MG63 (cell line): ENCODE measurements at regions not wholly inside any gene's neighbourhood (a gene's known extent, or its start where the extent isn't known, plus 50 kb on each side); places are given as distances from the start of the nearest gene placed in this dataset.
A peak's percentile ranks its signal among the peaks of the same experiment; 100 is the strongest.

Source experiments
- DNase-seq: peaks from one replicate; pipeline ENCODE4 v3.0.0-alpha.2; 2020
- H3K27me3 ChIP-seq: fragments of 250-450 bp; sonication (Bioruptor Pico); 2 replicates; pipeline ENCODE4 v1.5.1; 2020; ENCODE audit warnings: mild to moderate bottlenecking, moderate library complexity
- H3K36me3 ChIP-seq: fragments of 250-450 bp; sonication (Bioruptor Pico); 2 replicates; pipeline ENCODE4 v1.5.1; 2020; ENCODE audit warnings: mild to moderate bottlenecking, moderate library complexity
- H3K4me3 ChIP-seq: fragments of 250-450 bp; sonication (Bioruptor Pico); 2 replicates; pipeline ENCODE4 v1.5.1; 2020; ENCODE audit warnings: mild to moderate bottlenecking, moderate library complexity
- H3K9me3 ChIP-seq: fragments of 250-450 bp; sonication (Bioruptor Pico); 2 replicates; pipeline ENCODE4 v1.5.1; 2020; ENCODE audit warnings: mild to moderate bottlenecking, moderate library complexity

DNA sequence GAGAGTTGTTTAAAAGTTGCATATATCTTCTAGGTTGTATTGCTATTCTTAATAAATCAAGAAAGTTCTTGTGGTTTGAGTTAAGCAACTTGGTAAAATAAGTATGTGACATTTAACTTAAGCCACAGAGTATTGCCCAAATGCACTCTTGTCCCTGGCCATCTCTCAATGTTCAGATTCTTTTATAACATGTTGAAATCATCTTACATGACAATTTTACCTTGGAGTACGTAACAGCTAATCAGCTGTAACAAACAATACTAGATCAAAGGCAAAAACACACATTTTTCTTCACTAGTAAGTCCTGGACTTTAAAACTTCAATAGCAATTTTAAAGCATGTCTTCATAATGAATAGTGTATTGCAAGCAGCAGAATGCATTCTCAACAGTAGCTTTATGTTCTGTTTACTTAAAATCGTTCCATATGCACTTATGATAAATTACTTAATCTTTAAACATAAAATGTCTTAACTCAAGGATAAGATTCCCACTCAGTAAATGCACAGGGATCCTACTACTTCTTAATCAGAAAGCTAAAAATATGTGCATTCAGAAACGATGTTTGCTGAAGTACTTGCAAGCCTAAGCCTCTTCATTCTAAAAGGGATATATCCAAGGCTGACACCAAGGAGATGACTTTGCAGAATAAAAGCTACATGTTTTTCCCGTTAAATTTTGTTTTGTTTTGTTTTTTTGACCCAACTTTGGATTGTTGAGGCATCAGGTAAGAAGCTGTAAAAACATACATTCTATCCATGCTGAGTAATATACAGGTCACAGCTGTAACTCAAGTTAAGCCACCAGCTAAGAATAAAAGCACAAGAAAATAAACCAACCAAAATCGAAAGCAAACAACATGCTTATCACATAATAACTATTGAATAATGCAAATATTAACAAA, 86.1 kb upstream of the NFIB start:
- Histone ChIP-seq H3K36me3 (no peaks in the 10 kb centered on the region), H3K27me3 (peaks cover 13% of the 10 kb centered on the region), H3K9me3 (no peaks in the 10 kb centered on the region), H3K4me3 (no peak overlapping the region)
- DNase-seq, result no peak

GRCh38 chr9:14398473-14398872, 84.5 kb upstream of the NFIB start:
- DNase-seq, result no peak
- Histone ChIP-seq H3K36me3 (no peaks in the 10 kb centered on the region), H3K9me3 (peaks cover 14% of the 10 kb centered on the region), H3K27me3 (peaks cover 7% of the 10 kb centered on the region), H3K4me3 (no peak overlapping the region)

GRCh38 chr9:14396171-14396570, 82.2 kb upstream of the NFIB start:
- H3K4me3 ChIP-seq, result no peak overlapping the region
- no peak for DNase-seq
- H3K27me3 ChIP-seq, result no peaks in the 10 kb centered on the region
- no peaks in the 10 kb centered on the region for H3K36me3 ChIP-seq
- peaks cover 29% of the 10 kb centered on the region for H3K9me3 ChIP-seq

DNA sequence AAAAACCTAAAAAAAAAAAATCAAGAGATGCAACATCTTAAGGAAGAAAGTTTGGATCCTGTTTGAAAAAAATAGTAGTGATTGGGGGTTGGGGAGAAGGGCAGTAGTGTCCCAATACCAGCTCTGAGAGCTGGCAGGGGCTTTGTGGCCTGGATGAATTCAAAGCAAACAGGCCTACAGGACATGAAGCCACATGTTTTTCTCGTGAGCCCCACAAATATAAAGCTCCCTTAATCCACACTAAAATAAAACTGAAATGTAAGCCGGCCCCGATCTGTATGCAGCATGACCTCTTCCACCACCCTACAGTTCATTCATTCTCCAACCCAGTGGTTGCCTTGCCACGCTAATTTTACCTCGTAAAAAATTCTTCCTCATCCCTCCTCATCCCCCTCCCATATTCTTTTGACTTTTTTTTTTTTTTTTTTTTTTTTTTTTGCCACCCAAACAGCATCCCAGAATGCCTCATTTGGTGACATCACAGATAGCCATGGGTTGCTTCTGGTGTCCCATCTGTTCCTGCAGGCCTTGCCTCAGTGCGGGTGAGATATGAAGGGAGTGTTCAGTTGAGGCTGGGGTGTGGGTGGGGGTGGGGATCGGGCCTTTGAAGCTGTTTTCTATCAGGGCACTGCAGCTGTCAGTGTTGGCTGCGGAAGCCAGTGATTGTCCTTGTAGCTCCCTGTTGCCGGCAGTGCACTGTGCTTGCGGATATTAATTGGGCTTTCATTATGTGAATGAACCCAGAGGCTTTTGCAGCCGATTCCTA, 81.6 kb upstream of the NFIB start:
- no peaks in the 10 kb centered on the region for H3K27me3 ChIP-seq
- peaks cover 29% of the 10 kb centered on the region for H3K9me3 ChIP-seq
- no peaks in the 10 kb centered on the region for H3K36me3 ChIP-seq
- DNase-seq, result no peak
- H3K4me3 ChIP-seq, result no peak overlapping the region

DNA sequence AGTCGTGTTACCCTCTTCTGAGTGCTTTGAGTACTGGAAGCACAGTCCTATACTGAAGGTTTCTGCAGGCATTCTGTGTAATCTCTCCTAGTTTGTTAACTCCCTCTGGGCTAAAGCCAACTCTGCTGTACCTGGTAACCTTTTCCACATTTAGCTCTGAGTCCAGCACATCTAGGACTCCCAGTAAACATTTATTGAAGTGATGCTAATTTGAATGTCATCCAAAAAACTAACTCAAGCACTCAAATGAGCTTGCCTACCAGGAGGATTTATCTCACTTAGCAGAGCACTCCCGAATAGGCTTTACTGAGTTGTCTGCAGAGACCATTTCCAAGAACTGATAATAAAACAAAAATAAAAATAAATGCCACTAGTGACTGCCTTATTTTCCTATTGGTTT, 79.5 kb upstream of the NFIB start:
- Histone ChIP-seq H3K36me3 (no peaks in the 10 kb centered on the region), H3K27me3 (no peaks in the 10 kb centered on the region)

GRCh38 chr9:14391620-14392019, 77.7 kb upstream of the NFIB start:
- H3K9me3 ChIP-seq, result peaks cover 35% of the 10 kb centered on the region
- H3K4me3 ChIP-seq, result no peak overlapping the region
- no peaks in the 10 kb centered on the region for H3K27me3 ChIP-seq
- no peak for DNase-seq
- no peaks in the 10 kb centered on the region for H3K36me3 ChIP-seq

More for the DNA sequence above, 79.5 kb upstream of the NFIB start:
- peaks cover 35% of the 10 kb centered on the region for H3K9me3 ChIP-seq
- no peak for DNase-seq
- no peak overlapping the region for H3K4me3 ChIP-seq

DNA sequence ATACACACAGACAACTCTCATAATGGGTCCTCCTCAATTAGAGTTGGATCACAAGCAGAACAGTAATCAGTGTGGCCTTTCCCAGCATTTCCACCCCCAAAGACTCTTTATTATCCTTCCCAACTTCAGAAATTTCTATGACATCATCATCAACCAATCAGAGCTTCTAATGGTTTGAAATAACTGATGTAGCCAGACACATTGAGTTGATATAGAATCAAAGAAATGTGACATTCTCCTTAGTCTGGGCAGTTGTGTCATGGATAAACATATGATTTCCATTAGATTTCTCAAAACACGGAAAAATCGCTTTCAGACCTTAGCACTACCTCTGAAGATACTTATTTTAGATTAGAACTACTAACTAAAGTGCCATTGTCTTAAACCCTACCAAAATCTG, 75.7 kb upstream of the NFIB start:
- H3K4me3 ChIP-seq, result no peak overlapping the region
- no peaks in the 10 kb centered on the region for H3K36me3 ChIP-seq
- H3K9me3 ChIP-seq, result peaks cover 33% of the 10 kb centered on the region
- no peak for DNase-seq
- H3K27me3 ChIP-seq, result no peaks in the 10 kb centered on the region

DNA sequence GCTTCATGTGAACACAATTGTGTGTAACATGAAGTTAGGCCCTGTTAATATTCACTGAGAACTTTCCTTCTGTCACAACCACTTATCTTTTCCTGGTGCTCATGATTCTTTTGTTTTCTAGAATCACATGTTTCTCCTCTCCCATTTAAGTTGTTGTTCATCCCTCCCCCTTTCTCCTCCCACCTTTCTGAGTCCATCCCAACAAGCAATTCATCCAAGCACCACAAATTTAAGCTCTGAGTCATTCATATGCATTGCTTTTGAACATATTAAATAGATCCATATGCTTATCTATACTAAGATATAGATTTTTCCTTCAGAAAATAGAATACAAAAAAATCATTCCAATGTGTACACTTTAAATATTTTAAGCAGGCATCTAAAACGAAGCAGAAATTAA, 75.2 kb upstream of the NFIB start:
- Histone ChIP-seq H3K36me3 (no peaks in the 10 kb centered on the region), H3K4me3 (no peak overlapping the region), H3K27me3 (no peaks in the 10 kb centered on the region), H3K9me3 (peaks cover 28% of the 10 kb centered on the region)
- no peak for DNase-seq

GRCh38 chr9:14383773-14384172, 69.8 kb upstream of the NFIB start:
- Histone ChIP-seq H3K4me3 (no peak overlapping the region), H3K36me3 (no peaks in the 10 kb centered on the region), H3K9me3 (no peaks in the 10 kb centered on the region), H3K27me3 (no peaks in the 10 kb centered on the region)
- no peak for DNase-seq

- no peak overlapping the region for H3K4me3 ChIP-seq
- no peaks in the 10 kb centered on the region for H3K9me3 ChIP-seq
- H3K36me3 ChIP-seq, result no peaks in the 10 kb centered on the region
- peak; percentile 86 for DNase-seq
- no peaks in the 10 kb centered on the region for H3K27me3 ChIP-seq
Observed at GRCh38 chr9:14383294-14383693, 69.4 kb upstream of the NFIB start.

GRCh38 chr9:14380061-14380836, 66.3 kb upstream of the NFIB start:
- no peak for DNase-seq

DNA sequence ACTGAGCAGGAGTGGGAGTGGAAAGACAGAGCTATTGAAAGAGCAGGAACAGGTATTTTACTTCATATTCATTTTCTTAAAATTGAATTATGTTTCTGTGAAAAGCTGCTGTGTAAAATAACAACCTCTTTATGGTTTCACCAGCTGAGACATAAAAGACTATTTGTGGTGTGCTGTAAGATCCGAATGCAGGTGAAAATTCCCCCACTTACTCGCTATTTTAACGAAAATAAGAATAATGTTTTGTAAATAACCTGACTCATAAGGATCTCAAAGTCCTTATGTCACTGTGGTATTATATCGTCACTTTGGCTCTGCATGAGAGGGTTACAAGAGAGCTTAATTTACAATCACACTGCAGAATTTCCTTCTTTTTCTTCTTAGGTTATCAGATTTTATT, 65.3 kb upstream of the NFIB start:
- Histone ChIP-seq H3K9me3 (no peaks in the 10 kb centered on the region), H3K27me3 (no peaks in the 10 kb centered on the region), H3K36me3 (no peaks in the 10 kb centered on the region), H3K4me3 (no peak overlapping the region)
- no peak for DNase-seq

More at GRCh38 chr9:14380061-14380836, 66.3 kb upstream of the NFIB start:
- Histone ChIP-seq H3K4me3 (no peak overlapping the region), H3K9me3 (no peaks in the 10 kb centered on the region), H3K27me3 (no peaks in the 10 kb centered on the region), H3K36me3 (no peaks in the 10 kb centered on the region)

DNA sequence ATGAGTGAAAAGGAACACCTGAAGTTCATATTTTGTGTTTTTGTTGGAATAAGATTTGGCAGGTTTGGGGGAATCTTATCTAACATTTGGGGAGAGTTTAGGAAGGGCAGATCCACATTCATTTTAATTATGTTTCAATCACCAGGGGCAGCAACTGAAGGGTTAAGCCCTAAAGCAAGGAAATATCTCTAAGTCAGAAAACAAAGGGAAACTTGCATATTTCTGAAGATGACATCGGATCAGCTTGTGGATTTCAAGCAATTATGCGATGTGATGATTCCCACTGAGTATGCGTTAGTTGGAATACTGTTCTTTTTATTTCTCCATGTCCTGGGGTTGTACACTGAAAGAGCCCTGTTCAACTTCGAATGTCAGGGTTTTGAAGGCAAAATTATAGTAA, 59.8 kb upstream of the NFIB start:
- no peaks in the 10 kb centered on the region for H3K27me3 ChIP-seq
- DNase-seq, result no peak
- peaks cover 6% of the 10 kb centered on the region; the same call in 1 of the 2 replicates for H3K9me3 ChIP-seq
- no peak overlapping the region for H3K4me3 ChIP-seq
- H3K36me3 ChIP-seq, result no peaks in the 10 kb centered on the region

DNA sequence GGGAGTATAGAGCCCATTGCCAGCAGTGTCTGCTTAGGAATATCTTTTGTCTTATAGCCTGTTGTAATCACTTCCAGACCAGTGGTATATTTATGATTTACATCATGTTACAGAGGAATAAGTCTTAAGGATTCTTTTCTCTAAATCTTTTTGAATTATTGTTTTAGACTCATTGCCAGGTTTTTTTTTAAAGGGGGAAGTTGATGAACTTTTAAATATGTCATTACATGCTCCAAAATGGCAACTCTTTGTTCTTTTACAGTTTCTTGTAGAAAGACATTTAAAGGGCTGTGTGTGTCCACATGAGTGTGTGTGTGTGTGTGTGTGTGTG, 59.4 kb upstream of the NFIB start:
- no peak overlapping the region for H3K4me3 ChIP-seq
- DNase-seq, result no peak
- H3K27me3 ChIP-seq, result no peaks in the 10 kb centered on the region
- no peaks in the 10 kb centered on the region for H3K36me3 ChIP-seq
- H3K9me3 ChIP-seq, result peaks cover 6% of the 10 kb centered on the region; the same call in 1 of the 2 replicates

- DNase-seq, result peak; percentile 100
- peaks cover 6% of the 10 kb centered on the region; the same call in 1 of the 2 replicates for H3K9me3 ChIP-seq
- H3K27me3 ChIP-seq, result no peaks in the 10 kb centered on the region
- no peaks in the 10 kb centered on the region for H3K36me3 ChIP-seq
- H3K4me3 ChIP-seq, result no peak overlapping the region
Observed at GRCh38 chr9:14372437-14373335, 58.7 kb upstream of the NFIB start.

DNA sequence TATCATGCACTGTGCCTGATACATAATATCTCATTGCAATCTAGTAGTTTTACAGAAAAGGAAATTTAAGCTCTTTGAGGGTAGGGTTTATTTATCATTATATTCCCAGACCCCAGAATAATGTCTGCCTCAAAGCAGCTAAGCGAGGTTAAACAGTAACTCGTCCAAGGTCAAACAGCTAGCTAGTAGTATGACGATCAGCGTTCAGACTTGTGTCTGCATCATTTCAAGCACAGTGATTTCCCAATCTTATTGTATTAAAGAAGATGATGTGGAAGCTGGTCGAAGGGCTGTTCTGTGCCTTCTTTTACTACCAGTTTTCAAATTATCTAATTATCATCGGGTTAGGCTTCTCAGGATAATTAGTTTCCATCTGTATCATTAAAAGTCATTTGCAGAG, 55.1 kb upstream of the NFIB start:
- Histone ChIP-seq H3K36me3 (no peaks in the 10 kb centered on the region), H3K4me3 (no peak overlapping the region), H3K27me3 (no peaks in the 10 kb centered on the region), H3K9me3 (peaks cover 31% of the 10 kb centered on the region)
- DNase-seq, result no peak
